ENCODE measurements at regions not wholly inside any gene's neighbourhood (a gene's known extent, or its start where the extent isn't known, plus 50 kb on each side); places are given as distances from the start of the nearest gene placed in this dataset.

- DNase-seq (ENCODE audit: low read depth in 2 of 2), result no peak
- no peak for TF ChIP-seq CTCF (IDR thresholded peaks at IDR 0.05; ENCODE audit: low read depth, low read length)
- H3K4me3 ChIP-seq (replicated peaks in 1 of 2; ENCODE audit: low read depth in 2 of 2, low read length in 2 of 2), result no peak overlapping the region
Observed at GRCh38 chr5:52457810-52458209, 329.9 kb upstream of the ITGA1 start.

- no peak for TF ChIP-seq CTCF (IDR thresholded peaks at IDR 0.05; ENCODE audit: low read depth, low read length)
Observed at GRCh38 chr5:52466113-52466512, 321.6 kb upstream of the ITGA1 start.

GRCh38 chr5:52466749-52467520 is 320.8 kb upstream of the ITGA1 start:
- no peak overlapping the region for H3K4me3 ChIP-seq (replicated peaks in 1 of 2; ENCODE audit: low read depth in 2 of 2, low read length in 2 of 2)
- no peak for TF ChIP-seq CTCF (IDR thresholded peaks at IDR 0.05; ENCODE audit: low read depth, low read length)
- DNase-seq (ENCODE audit: low read depth in 2 of 2), result no peak

More at GRCh38 chr5:52466113-52466512, 321.6 kb upstream of the ITGA1 start:
- no peak for DNase-seq (ENCODE audit: low read depth in 2 of 2)
- no peak overlapping the region for H3K4me3 ChIP-seq (replicated peaks in 1 of 2; ENCODE audit: low read depth in 2 of 2, low read length in 2 of 2)

- H3K4me3 ChIP-seq (replicated peaks in 1 of 2; ENCODE audit: low read depth in 2 of 2, low read length in 2 of 2), result no peak overlapping the region
- DNase-seq (ENCODE audit: low read depth in 2 of 2), result no peak
- no peak for TF ChIP-seq CTCF (IDR thresholded peaks at IDR 0.05; ENCODE audit: low read depth, low read length)
Observed at GRCh38 chr5:52468976-52469375, 318.7 kb upstream of the ITGA1 start.

GRCh38 chr5:52469420-52469819 is 318.3 kb upstream of the ITGA1 start:
- no peak for DNase-seq (ENCODE audit: low read depth in 2 of 2)
- TF ChIP-seq CTCF (IDR thresholded peaks at IDR 0.05; ENCODE audit: low read depth, low read length), result no peak
- H3K4me3 ChIP-seq (replicated peaks in 1 of 2; ENCODE audit: low read depth in 2 of 2, low read length in 2 of 2), result no peak overlapping the region

GRCh38 chr5:52469835-52470234 is 317.9 kb upstream of the ITGA1 start:
- no peak overlapping the region for H3K4me3 ChIP-seq (replicated peaks in 1 of 2; ENCODE audit: low read depth in 2 of 2, low read length in 2 of 2)
- no peak for TF ChIP-seq CTCF (IDR thresholded peaks at IDR 0.05; ENCODE audit: low read depth, low read length)
- no peak for DNase-seq (ENCODE audit: low read depth in 2 of 2)

- no peak overlapping the region for H3K4me3 ChIP-seq (replicated peaks in 1 of 2; ENCODE audit: low read depth in 2 of 2, low read length in 2 of 2)
- no peak for DNase-seq (ENCODE audit: low read depth in 2 of 2)
- TF ChIP-seq CTCF (IDR thresholded peaks at IDR 0.05; ENCODE audit: low read depth, low read length), result no peak
Observed at GRCh38 chr5:52476346-52476745, 311.4 kb upstream of the ITGA1 start.
